ENCODE measurements at regions not wholly inside any gene's neighbourhood (a gene's known extent, or its start where the extent isn't known, plus 50 kb on each side); places are given as distances from the start of the nearest gene placed in this dataset.

GRCh38 chr14:60349663-60350365 lies 100.8 kb downstream of the PPM1A start:
- DNase-seq, result peak in 1 of 2 experiments; percentile 37

DNA sequence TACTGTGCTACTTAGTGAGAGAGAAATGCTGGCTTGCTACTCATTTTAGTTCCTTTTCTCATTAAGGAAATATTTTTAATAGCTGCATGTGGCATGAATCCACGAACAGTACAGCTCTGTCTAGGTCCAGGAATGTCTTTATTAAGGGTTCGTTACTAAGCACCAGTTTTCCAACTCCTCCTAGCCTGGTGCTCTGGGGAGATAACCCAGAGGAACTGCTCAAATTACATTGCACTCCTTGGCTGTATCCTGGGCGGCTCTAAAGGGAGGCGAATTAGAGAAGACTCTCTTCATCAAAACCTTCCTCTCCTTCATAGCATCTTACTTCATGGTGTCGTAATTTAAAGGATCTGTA lies 101.3 kb downstream of the PPM1A start:
- DNase-seq, result no peak

GRCh38 chr14:60353420-60353819 lies 104.4 kb downstream of the PPM1A start:
- no peak for DNase-seq

DNA sequence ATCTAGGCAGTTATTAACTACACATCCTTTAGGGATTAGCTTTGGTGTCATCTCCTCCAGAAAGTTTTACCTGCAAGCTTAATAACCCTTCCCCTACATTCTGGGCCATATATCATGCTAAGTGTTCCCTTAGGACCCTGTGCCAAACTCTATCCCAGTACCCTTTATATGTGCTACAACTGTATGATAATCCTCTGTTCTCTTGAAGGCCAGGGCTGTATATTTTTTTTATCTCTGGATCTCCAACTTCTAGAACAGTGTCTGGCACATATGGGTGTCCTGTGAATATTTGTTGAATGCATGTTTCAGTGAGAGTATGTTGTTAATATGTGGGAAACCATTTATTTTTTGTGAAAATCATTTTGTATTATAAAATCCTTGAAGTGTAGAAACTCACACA lies 106.7 kb downstream of the PPM1A start:
- no peak for DNase-seq

- DNase-seq, result peak in 1 of 2 experiments; percentile 52
Measured at GRCh38 chr14:60356386-60356785, 107.4 kb downstream of the PPM1A start.

GRCh38 chr14:60356906-60357550 lies 108.0 kb downstream of the PPM1A start:
- DNase-seq, result peak; percentile 76 to 90

DNA sequence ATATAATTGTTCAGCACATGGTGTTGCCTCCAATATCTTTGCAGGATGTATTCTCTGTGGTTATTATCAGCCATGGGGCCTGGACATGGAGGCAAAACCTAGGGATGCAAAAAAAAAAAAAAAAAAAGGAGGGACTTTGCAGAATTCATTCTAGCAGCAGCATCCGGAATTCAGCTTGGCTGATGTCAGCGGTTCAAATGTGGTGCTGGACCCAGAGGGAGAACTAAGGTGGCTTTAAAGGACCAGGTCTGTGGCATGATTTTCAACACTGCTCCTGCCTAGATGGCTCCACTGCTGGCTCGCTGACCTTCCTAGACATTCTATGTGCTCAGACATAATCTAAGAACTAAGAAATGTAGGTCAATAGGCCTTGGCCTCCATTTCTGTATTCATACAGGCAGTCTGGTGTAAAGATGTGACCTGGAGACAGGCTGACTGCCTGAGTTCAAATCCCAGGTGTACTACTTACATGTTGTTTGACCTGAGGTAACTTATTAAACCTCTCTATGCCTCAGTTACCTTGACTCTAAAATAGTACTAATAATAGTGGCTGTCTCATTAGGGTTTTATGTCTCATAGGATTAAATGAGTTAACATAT lies 108.6 kb downstream of the PPM1A start:
- DNase-seq, result no peak

DNA sequence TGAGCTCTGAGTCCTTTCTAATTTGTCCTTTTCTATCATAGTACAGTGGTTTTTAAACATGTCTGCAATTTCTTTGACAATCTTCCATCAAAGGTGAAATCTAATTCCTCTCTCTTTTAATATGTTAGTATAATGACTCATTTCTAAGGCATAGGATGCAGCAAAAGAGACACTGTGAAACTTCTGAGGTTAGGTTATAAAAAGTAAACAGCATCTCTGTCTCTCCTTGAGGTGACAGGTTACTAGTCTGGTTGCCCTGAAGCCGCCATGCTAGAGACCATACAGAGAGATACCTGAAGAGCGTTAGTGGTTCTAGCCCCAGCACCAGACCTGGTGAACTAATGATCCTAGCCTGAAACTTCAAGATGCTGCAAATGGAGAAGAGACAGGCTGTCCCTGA lies 114.3 kb downstream of the PPM1A start:
- no peak for DNase-seq

DNA sequence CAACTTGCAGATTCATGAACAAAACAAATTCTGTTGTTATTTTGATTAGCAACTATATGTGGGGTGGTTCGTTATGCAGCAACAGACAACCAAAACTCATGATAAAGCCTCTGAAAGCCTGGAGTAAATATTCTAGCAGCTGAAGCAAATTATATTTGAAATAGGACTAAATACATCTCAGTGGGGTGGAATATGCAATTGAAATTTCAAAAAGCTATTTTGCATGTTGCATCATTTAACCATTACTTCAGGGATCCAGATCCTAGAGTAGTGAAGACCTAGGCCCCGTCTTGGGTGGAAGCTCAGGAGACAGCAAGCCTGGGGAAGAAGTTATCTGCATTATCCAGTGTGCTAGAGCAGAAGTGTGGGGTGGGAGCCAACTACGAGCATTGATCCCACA lies 114.7 kb downstream of the PPM1A start:
- no peak for DNase-seq

GRCh38 chr14:60381909-60382308 lies 104.0 kb downstream of the C14orf39 start:
- no peak for DNase-seq

Measured in NCI-H1930 (cell line).